BJ (cell line): ENCODE measurements at regions not wholly inside any gene's neighbourhood (a gene's known extent, or its start where the extent isn't known, plus 50 kb on each side); places are given as distances from the start of the nearest gene placed in this dataset.

ENCODE experiments used
- CTCF ChIA-PET: fragments of 350-600 bp; formaldehyde crosslinking; extraction: SDS; loops from one replicate; lab custom pipeline; 2021; ENCODE audit warnings: antibody characterized with exemption, inconsistent platforms; lab: Yijun Ruan, JAX
- POLR2A ChIA-PET: fragments of 300-600 bp; sonication (Branson Sonifier 250); formaldehyde crosslinking; extraction: SDS; loops from one replicate; lab custom pipeline; 2021; ENCODE audit warnings: antibody characterized with exemption; lab: Charles Lee
- DNase-seq: peaks from one replicate; pipeline ENCODE4 v3.0.0-alpha.2; 2011; ENCODE audit warnings: low read depth
- H3K27me3 ChIP-seq: 2 replicates; pipeline ENCODE4 v1.6.0; 2011; ENCODE audit warnings: low read length; ENCODE audit not compliant: control insufficient read depth, insufficient read depth
- H3K36me3 ChIP-seq: 2 replicates; pipeline ENCODE4 v1.5.1; 2011; ENCODE audit warnings: low read length; ENCODE audit not compliant: control insufficient read depth, insufficient read depth
- H3K4me3 ChIP-seq: 2 replicates; pipeline ENCODE4 v1.5.1; 2011; ENCODE audit warnings: low read depth, mild to moderate bottlenecking, control low read depth, low read length
- CTCF ChIP-seq: IDR thresholded peaks from 2 replicates; pipeline ENCODE4 v1.5.1; 2011; ENCODE audit warnings: low read depth, mild to moderate bottlenecking, control low read depth, inconsistent platforms, low read length, moderate library complexity; ENCODE audit not compliant: insufficient read depth

DNA sequence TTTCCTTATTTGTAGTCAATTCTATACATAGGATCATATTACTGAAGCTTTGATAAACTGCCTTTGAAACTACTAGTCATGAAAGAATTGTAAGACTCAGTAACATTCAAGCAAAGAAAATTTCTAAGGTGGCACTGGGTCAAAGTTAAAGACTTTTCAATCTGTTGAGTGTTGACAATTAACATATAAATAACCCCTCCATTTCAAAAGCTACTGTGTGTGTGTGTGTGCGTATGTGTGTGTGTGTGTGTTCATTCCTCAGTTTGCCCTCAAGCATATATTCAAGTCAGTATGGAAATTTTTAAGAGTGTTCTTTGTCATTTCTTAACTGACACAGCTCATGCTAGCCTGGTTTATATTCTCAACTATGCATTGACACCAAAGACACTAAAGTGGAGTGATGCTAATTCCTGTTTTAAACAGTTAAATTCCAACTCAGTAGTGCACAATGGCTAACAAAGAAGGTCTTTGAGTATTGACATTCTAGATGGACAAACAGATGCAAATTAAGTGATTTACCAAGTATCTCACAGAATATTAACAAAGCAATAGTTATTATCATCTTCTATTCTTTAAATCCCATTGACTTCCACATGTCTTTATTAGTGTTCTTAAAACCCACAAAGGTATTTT is 314.8 kb upstream of the GRM3 start:
- ChIA-PET CTCF (no interaction called here), POLR2A (no interaction called here)
- H3K36me3 ChIP-seq: no peaks in the 10 kb centered on the region
- no peak for TF ChIP-seq CTCF
- DNase-seq: no peak
- no peaks in the 10 kb centered on the region for H3K27me3 ChIP-seq
- H3K4me3 ChIP-seq: no peak overlapping the region

GRCh38 chr7:86326847-86327246 is 316.9 kb upstream of the GRM3 start:
- DNase-seq: no peak
- Histone ChIP-seq H3K4me3 (no peak overlapping the region), H3K36me3 (no peaks in the 10 kb centered on the region), H3K27me3 (no peaks in the 10 kb centered on the region)
- POLR2A ChIA-PET: no interaction called here
- CTCF ChIA-PET: no interaction called here
- no peak for TF ChIP-seq CTCF

DNA sequence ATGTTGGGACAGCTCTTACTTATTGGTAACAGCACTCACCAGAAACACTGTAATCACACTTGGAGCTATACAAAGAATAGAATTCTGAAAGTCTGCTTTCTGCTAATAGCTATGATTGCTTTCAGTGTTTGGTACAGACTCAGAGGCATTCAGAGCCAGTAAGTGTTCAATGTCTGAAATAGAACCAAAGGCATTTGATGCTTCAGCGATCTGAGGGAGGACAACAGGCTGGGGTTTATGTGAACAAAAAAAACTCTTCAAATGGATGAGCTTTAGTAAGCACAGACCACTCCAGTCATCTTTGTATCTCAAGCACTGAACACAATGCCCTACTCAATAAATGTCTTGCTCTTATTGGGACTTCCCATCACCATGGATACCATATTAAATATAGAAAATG is 322.8 kb upstream of the GRM3 start:
- ChIA-PET POLR2A (no interaction called here), CTCF (no interaction called here)
- Histone ChIP-seq H3K27me3 (no peaks in the 10 kb centered on the region), H3K36me3 (no peaks in the 10 kb centered on the region), H3K4me3 (no peak overlapping the region)
- TF ChIP-seq CTCF: no peak
- no peak for DNase-seq

DNA sequence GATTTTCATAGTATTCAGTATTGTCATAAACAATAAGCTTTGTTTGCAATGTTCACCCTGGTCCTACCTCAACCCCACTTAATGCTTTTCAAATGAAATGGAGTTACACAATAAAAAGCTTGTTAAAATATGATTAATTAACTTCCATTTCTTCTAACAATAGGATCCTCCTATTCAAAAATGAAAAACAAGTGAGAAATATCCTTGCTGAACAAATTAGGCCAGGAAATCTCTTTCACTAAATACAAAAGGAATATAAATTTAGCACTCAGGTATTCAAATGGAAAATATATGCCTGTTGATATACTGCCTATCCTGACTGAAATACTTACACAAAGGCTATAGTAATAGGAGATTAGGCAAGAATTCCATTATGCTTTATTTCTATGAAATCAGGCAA is 323.4 kb upstream of the GRM3 start:
- DNase-seq: no peak
- Histone ChIP-seq H3K27me3 (no peaks in the 10 kb centered on the region), H3K36me3 (no peaks in the 10 kb centered on the region), H3K4me3 (no peak overlapping the region)
- ChIA-PET POLR2A (no interaction called here), CTCF (no interaction called here)
- TF ChIP-seq CTCF: no peak

- ChIA-PET CTCF (no interaction called here), POLR2A (no interaction called here)
- H3K36me3 ChIP-seq: no peaks in the 10 kb centered on the region
- TF ChIP-seq CTCF: no peak
- H3K27me3 ChIP-seq: no peaks in the 10 kb centered on the region
- no peak for DNase-seq
- no peak overlapping the region for H3K4me3 ChIP-seq
Measured at GRCh38 chr7:86313842-86314241, 329.9 kb upstream of the GRM3 start.
